ENCODE measurements at regions not wholly inside any gene's neighbourhood (a gene's known extent, or its start where the extent isn't known, plus 50 kb on each side); places are given as distances from the start of the nearest gene placed in this dataset.

DNA sequence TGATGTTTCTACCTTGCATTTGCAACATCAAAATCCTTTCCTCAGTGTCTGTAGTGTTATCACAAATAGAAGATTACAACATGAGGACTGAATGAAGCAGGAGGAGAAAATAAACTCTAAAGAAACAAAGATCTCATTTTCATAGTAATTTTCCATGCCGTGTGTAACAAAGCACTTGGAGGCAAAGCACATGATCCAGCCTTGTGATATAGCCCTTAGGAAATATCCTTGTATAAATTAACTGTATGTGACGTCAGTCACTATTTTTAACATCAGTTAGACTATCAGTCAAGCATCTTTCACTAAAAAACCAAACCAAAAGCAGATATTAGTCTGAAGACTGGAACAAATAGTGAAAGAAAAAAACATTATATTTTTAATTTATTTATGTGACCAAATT lies 492.1 kb upstream of the CNTNAP5 start:
- no peak for TF ChIP-seq YY1 (IDR thresholded peaks at IDR 0.05; ENCODE audit: insufficient read depth, insufficient read length)
- no peaks in the 10 kb centered on the region for H3K4me1 ChIP-seq (ENCODE audit: insufficient read depth, insufficient read length)
- no peak for DNase-seq (ENCODE audit: low read depth, low spot score)
- no peak overlapping the region for H3K4me3 ChIP-seq (ENCODE audit: insufficient read length, low read depth)
- H3K27me3 ChIP-seq (ENCODE audit: insufficient read depth, insufficient read length): no peaks in the 10 kb centered on the region
- no peak overlapping the region for H3K9ac ChIP-seq (ENCODE audit: insufficient read length, low read depth)
- no peaks in the 10 kb centered on the region for H3K36me3 ChIP-seq (ENCODE audit: insufficient read depth, insufficient read length, low read length)
- no peaks in the 10 kb centered on the region for H3K9me3 ChIP-seq (ENCODE audit: insufficient read depth, low read length)

DNA sequence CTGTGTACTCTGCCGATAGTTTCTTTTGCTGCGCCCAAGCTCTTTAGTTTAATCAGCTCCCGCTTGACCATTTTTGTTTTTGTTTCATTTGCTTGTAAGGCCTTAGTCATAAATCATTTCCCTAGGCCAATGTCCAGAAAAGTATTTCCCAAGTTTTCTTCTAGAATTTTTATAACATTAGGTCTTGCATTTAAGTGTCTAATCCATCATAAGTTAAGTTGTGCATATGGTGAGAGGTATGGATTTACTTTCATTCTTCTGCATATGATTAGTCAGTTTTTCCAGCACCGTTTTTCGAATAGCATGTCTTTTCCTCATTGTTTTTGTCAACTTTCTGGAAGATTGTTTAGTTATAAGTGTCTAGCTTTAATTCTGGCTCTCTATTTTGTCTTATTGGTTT lies 484.8 kb upstream of the CNTNAP5 start:
- no peak for TF ChIP-seq ZNF274 (IDR thresholded peaks at IDR 0.05; ENCODE audit: low read depth, low read length)
- no peak for TF ChIP-seq YY1 (IDR thresholded peaks at IDR 0.05; ENCODE audit: insufficient read depth, insufficient read length)
- no peak for TF ChIP-seq SUZ12 (IDR thresholded peaks at IDR 0.05; ENCODE audit: extremely low read depth, insufficient read depth, insufficient read length)
- H3K9ac ChIP-seq (ENCODE audit: insufficient read length, low read depth): no peak overlapping the region
- no peaks in the 10 kb centered on the region for H3K27me3 ChIP-seq (ENCODE audit: insufficient read depth, insufficient read length)
- no peak for DNase-seq (ENCODE audit: low read depth, low spot score)
- no peaks in the 10 kb centered on the region for H3K36me3 ChIP-seq (ENCODE audit: insufficient read depth, insufficient read length, low read length)
- no peaks in the 10 kb centered on the region for H3K9me3 ChIP-seq (ENCODE audit: insufficient read depth, low read length)
- no peaks in the 10 kb centered on the region for H3K4me1 ChIP-seq (ENCODE audit: insufficient read depth, insufficient read length)
- no peak overlapping the region for H3K4me3 ChIP-seq (ENCODE audit: insufficient read length, low read depth)

DNA sequence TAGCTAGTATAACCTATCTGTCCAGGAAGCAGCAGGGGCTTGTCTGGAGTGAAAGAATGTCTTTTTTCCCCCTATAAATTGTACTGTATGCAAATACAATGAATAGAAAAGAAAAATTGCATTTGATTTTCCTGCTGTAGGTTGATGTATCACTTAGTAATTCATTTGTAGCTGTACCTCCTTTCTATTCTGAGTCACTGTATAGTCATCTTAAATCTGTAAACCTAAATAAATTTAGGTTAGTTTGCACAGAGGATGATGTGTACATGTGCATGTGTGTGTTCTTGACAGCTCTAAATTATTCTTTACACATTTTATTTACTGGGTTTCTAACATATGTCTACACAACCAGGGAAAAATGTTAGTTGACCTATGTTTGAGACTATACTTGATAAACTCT lies 478.7 kb upstream of the CNTNAP5 start:
- H3K4me1 ChIP-seq (ENCODE audit: insufficient read depth, insufficient read length): no peaks in the 10 kb centered on the region
- H3K9me3 ChIP-seq (ENCODE audit: insufficient read depth, low read length): no peaks in the 10 kb centered on the region
- TF ChIP-seq YY1 (IDR thresholded peaks at IDR 0.05; ENCODE audit: insufficient read depth, insufficient read length) (no peak), ZNF274 (IDR thresholded peaks at IDR 0.05; ENCODE audit: low read depth, low read length) (no peak)
- H3K4me3 ChIP-seq (ENCODE audit: insufficient read length, low read depth): no peak overlapping the region
- no peak for DNase-seq (ENCODE audit: low read depth, low spot score)
- no peak overlapping the region for H3K9ac ChIP-seq (ENCODE audit: insufficient read length, low read depth)
- no peaks in the 10 kb centered on the region for H3K36me3 ChIP-seq (ENCODE audit: insufficient read depth, insufficient read length, low read length)
- no peaks in the 10 kb centered on the region for H3K27me3 ChIP-seq (ENCODE audit: insufficient read depth, insufficient read length)

DNA sequence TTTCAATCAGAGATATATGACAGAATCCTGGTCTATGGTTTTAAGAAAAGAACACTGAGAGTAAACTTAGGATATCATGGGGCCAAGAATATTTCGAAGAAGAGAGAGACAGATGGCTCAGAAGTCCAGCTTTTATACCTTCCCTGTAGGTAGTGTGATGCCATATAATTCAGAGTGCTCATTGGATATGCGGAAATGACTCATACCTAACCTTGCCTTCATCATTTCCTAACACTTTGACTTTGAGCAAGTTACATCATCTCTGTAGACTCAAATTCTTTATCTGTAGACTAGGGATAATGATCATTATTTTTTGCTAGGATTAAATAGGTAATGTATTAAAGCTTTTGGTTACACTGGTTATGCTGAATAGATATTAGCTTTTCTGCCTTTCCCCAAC lies 461.6 kb upstream of the CNTNAP5 start:
- no peaks in the 10 kb centered on the region for H3K27me3 ChIP-seq (ENCODE audit: insufficient read depth, insufficient read length)
- DNase-seq (ENCODE audit: low read depth, low spot score): no peak
- TF ChIP-seq SUZ12 (IDR thresholded peaks at IDR 0.05; ENCODE audit: extremely low read depth, insufficient read depth, insufficient read length) (no peak), YY1 (IDR thresholded peaks at IDR 0.05; ENCODE audit: insufficient read depth, insufficient read length) (no peak), ZNF274 (IDR thresholded peaks at IDR 0.05; ENCODE audit: low read depth, low read length) (no peak)
- no peak overlapping the region for H3K9ac ChIP-seq (ENCODE audit: insufficient read length, low read depth)
- no peak overlapping the region for H3K4me3 ChIP-seq (ENCODE audit: insufficient read length, low read depth)
- no peaks in the 10 kb centered on the region for H3K4me1 ChIP-seq (ENCODE audit: insufficient read depth, insufficient read length)
- no peaks in the 10 kb centered on the region for H3K9me3 ChIP-seq (ENCODE audit: insufficient read depth, low read length)
- H3K36me3 ChIP-seq (ENCODE audit: insufficient read depth, insufficient read length, low read length): no peaks in the 10 kb centered on the region

DNA sequence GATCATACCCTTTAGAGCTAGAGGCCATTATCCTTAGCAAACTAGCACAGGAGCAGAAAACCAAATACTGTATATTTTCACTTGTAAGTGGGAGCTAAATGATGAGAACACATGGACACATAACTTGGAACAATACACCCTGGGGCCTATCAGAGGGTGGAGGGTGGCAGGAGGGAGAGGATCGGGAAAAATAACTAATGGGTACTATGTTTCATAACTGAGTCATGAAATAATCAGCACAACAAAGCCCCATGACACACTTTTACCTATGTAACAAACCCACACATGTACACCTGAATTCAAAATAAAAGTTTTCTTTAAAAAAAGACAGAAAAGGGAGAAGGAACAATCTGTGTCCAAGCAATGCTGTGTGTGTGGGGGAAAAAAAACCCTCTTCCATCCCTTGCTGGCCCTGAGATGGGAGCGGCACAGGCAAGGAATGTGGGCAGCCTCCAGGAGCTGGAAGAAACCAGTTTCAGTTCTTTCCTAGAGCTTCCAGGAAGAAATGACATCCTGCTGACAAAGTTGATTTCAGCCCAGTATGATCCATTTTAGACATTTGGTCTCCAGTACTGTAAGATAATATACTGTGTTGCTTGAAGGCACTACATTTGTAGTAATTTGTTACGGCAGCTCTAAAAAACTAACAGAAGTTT lies 458.7 kb upstream of the CNTNAP5 start:
- Histone ChIP-seq H3K9ac (ENCODE audit: insufficient read length, low read depth) (no peak overlapping the region), H3K9me3 (ENCODE audit: insufficient read depth, low read length) (no peaks in the 10 kb centered on the region), H3K27me3 (ENCODE audit: insufficient read depth, insufficient read length) (no peaks in the 10 kb centered on the region), H3K4me1 (ENCODE audit: insufficient read depth, insufficient read length) (no peaks in the 10 kb centered on the region), H3K4me3 (ENCODE audit: insufficient read length, low read depth) (no peak overlapping the region), H3K36me3 (ENCODE audit: insufficient read depth, insufficient read length, low read length) (no peaks in the 10 kb centered on the region)
- TF ChIP-seq YY1 (IDR thresholded peaks at IDR 0.05; ENCODE audit: insufficient read depth, insufficient read length): no peak
- no peak for TF ChIP-seq ZNF274 (IDR thresholded peaks at IDR 0.05; ENCODE audit: low read depth, low read length)
- no peak for TF ChIP-seq SUZ12 (IDR thresholded peaks at IDR 0.05; ENCODE audit: extremely low read depth, insufficient read depth, insufficient read length)
- DNase-seq (ENCODE audit: low read depth, low spot score): no peak

DNA sequence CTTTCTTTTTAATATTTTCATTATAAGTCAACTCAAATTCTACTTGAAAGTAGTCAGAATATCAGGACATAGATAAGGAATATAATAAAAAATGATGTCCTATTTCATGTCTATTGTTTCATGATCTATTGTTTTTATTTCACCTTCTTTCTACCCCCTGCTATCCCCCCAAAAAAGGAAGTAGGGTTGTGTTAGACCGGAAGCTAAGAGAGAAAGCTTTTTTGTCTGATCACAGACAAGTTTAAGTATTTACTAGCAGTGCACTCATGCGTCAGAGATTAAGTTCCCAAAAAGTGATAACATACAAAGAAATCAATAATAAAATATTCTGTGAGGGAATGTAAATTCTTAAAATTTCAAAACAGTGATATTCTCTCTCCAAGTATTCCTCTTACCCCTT lies 447.1 kb upstream of the CNTNAP5 start:
- H3K4me1 ChIP-seq (ENCODE audit: insufficient read depth, insufficient read length): no peaks in the 10 kb centered on the region
- no peaks in the 10 kb centered on the region for H3K36me3 ChIP-seq (ENCODE audit: insufficient read depth, insufficient read length, low read length)
- no peak overlapping the region for H3K9ac ChIP-seq (ENCODE audit: insufficient read length, low read depth)
- DNase-seq (ENCODE audit: low read depth, low spot score): no peak
- H3K4me3 ChIP-seq (ENCODE audit: insufficient read length, low read depth): no peak overlapping the region
- no peaks in the 10 kb centered on the region for H3K9me3 ChIP-seq (ENCODE audit: insufficient read depth, low read length)
- H3K27me3 ChIP-seq (ENCODE audit: insufficient read depth, insufficient read length): no peaks in the 10 kb centered on the region
- TF ChIP-seq SUZ12 (IDR thresholded peaks at IDR 0.05; ENCODE audit: extremely low read depth, insufficient read depth, insufficient read length): no peak
- no peak for TF ChIP-seq ZNF274 (IDR thresholded peaks at IDR 0.05; ENCODE audit: low read depth, low read length)
- TF ChIP-seq YY1 (IDR thresholded peaks at IDR 0.05; ENCODE audit: insufficient read depth, insufficient read length): no peak

DNA sequence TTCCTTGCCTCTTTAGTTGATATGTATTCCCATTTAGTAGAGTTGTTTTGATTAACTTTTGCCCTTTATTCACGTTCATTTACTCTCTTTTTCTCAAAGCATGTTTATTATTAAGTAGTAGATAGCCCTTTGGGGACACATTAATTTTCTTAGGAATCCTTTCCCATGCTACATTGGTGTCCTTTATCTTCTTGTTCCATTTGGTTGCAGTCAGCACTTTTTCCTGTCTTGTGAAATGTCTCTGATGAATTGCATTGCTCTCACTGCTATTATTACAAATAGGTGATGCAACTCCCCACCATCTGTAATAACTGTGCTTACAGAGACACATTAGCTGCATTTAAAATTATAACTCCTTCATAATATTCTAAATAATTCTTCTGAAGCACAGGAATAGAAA lies 428.5 kb upstream of the CNTNAP5 start:
- no peaks in the 10 kb centered on the region for H3K4me1 ChIP-seq (ENCODE audit: insufficient read depth, insufficient read length)
- TF ChIP-seq YY1 (IDR thresholded peaks at IDR 0.05; ENCODE audit: insufficient read depth, insufficient read length): no peak
- TF ChIP-seq ZNF274 (IDR thresholded peaks at IDR 0.05; ENCODE audit: low read depth, low read length): no peak
- no peak for TF ChIP-seq SUZ12 (IDR thresholded peaks at IDR 0.05; ENCODE audit: extremely low read depth, insufficient read depth, insufficient read length)
- H3K36me3 ChIP-seq (ENCODE audit: insufficient read depth, insufficient read length, low read length): no peaks in the 10 kb centered on the region
- H3K9me3 ChIP-seq (ENCODE audit: insufficient read depth, low read length): peaks cover under 1% of the 10 kb centered on the region; the same call in 1 of the 2 replicates
- no peak for DNase-seq (ENCODE audit: low read depth, low spot score)
- H3K4me3 ChIP-seq (ENCODE audit: insufficient read length, low read depth): no peak overlapping the region
- H3K9ac ChIP-seq (ENCODE audit: insufficient read length, low read depth): no peak overlapping the region
- no peaks in the 10 kb centered on the region for H3K27me3 ChIP-seq (ENCODE audit: insufficient read depth, insufficient read length)

DNA sequence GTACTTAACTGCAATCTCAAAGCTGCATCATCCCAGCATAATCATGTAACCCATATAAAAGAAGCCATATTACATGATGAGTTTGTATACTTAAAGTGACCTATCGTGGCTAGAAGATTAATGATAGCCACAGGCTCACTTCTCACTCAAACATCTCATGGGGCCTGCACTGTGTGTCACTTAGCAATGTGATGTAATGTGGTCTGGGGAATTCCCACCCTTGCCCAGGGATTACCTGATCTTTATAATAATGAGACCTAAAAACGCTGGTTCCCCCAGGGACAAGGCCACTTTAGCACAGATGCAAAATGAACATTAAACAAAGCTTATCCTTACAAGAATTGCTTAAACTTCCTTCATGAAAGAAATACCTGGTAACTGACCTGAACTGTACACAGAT lies 427.1 kb upstream of the CNTNAP5 start:
- DNase-seq (ENCODE audit: low read depth, low spot score): no peak
- Histone ChIP-seq H3K27me3 (ENCODE audit: insufficient read depth, insufficient read length) (no peaks in the 10 kb centered on the region), H3K36me3 (ENCODE audit: insufficient read depth, insufficient read length, low read length) (no peaks in the 10 kb centered on the region), H3K9me3 (ENCODE audit: insufficient read depth, low read length) (no peaks in the 10 kb centered on the region), H3K4me3 (ENCODE audit: insufficient read length, low read depth) (no peak overlapping the region), H3K9ac (ENCODE audit: insufficient read length, low read depth) (no peak overlapping the region), H3K4me1 (ENCODE audit: insufficient read depth, insufficient read length) (no peaks in the 10 kb centered on the region)
- TF ChIP-seq ZNF274 (IDR thresholded peaks at IDR 0.05; ENCODE audit: low read depth, low read length) (no peak), YY1 (IDR thresholded peaks at IDR 0.05; ENCODE audit: insufficient read depth, insufficient read length) (no peak), SUZ12 (IDR thresholded peaks at IDR 0.05; ENCODE audit: extremely low read depth, insufficient read depth, insufficient read length) (no peak)
